ENCODE measurements at regions not wholly inside any gene's neighbourhood (a gene's known extent, or its start where the extent isn't known, plus 50 kb on each side); places are given as distances from the start of the nearest gene placed in this dataset.
A peak's percentile ranks its signal among the peaks of the same experiment; 100 is the strongest.

DNA sequence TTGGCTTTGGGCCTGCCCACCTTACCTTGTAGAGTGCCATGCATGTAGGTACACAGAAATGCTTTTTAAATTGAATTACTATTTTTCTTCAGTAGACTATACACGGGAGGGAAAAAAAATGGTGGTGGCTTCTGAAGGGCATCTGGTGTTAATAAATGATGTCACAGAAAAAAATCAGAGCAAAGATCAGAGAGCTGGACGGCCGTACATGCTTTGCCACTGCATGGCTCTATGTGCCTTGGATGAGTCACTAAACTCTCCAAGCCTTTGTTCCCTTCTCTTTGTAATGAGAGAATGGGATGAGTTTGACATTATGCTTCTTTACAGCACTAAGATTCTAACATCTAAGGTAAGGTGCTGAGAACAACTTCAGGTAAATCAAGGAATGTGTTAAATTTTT is 376.4 kb upstream of the DDHD1 start:
- FAIRE-seq (no peak), DNase-seq (ENCODE audit: low read depth in 1 of 2, low spot score in 1 of 2) (no peak), ATAC-seq (no peak)
- H3K27ac ChIP-seq: no peak overlapping the region
- CTCF ChIA-PET: interaction anchor here (2.2 to 6.0 kb wide), 2 partner anchors 10 to 646 kb away, joined by 5 to 24 read pairs; no protein-coding TSS in a partner anchor
- POLR2A ChIA-PET: no interaction called here
- WGBS (ENCODE audit: missing lambda C conversion rate): 52% methylated on average over 3 of the region's 3 CpGs
- H3K9me3 ChIP-seq: no peaks in the 10 kb centered on the region
- H3K4me1 ChIP-seq: no peaks in the 10 kb centered on the region
- no peak overlapping the region for H3K4me2 ChIP-seq
- TF ChIP-seq TP53 (CRISPR knock-in tag; IDR thresholded peaks at IDR 0.05) (no peak), CBX2 (IDR thresholded peaks at IDR 0.05; ENCODE audit: borderline replicate concordance, low read depth) (no peak), ZFP36 (IDR thresholded peaks at IDR 0.05; ENCODE audit: borderline replicate concordance, partially characterized antibody) (no peak)
- no peak overlapping the region for H3K4me3 ChIP-seq

DNA sequence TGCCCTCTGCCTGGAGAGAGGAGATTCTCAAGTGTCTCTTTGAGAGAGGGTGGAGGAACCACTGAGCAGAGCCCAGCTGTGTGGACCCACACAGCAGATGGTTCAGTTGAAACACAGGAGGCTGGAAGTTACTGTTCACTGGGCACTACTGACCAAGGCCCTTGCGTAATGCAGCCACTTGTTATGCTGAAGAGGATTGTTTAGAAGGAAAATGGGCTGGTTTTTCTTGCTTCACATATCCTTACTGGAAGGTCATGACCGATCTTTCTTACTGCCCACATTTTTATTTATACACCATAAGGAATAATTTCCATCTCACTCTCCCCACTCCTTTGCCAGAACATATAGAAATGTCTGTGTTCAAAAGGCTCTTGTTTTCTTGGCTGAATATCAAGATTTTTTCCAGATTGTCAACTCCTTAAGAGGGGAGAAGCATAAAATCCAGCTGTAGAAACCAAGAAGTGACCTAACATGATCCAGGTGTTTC is 375.1 kb upstream of the DDHD1 start:
- H3K4me1 ChIP-seq: no peaks in the 10 kb centered on the region
- H3K4me2 ChIP-seq: no peak overlapping the region
- CTCF ChIA-PET: interaction anchor here (2.2 to 6.0 kb wide), 2 partner anchors 11 to 647 kb away, joined by 5 to 24 read pairs; no protein-coding TSS in a partner anchor
- H3K9me3 ChIP-seq: no peaks in the 10 kb centered on the region
- POLR2A ChIA-PET: no interaction called here
- no peak for TF ChIP-seq ELK1 (IDR thresholded peaks at IDR 0.05; ENCODE audit: low read depth, low read length)
- TF ChIP-seq, protein P1, sequence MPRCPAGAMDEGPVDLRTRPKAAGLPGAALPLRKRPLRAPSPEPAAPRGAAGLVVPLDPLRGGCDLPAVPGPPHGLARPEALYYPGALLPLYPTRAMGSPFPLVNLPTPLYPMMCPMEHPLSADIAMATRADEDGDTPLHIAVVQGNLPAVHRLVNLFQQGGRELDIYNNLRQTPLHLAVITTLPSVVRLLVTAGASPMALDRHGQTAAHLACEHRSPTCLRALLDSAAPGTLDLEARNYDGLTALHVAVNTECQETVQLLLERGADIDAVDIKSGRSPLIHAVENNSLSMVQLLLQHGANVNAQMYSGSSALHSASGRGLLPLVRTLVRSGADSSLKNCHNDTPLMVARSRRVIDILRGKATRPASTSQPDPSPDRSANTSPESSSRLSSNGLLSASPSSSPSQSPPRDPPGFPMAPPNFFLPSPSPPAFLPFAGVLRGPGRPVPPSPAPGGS (IDR thresholded peaks at IDR 0.05): no peak
- no peak for TF ChIP-seq MAZ (IDR thresholded peaks at IDR 0.05; ENCODE audit: borderline replicate concordance, low read depth, low read length)
- TF ChIP-seq TP53 (CRISPR knock-in tag; IDR thresholded peaks at IDR 0.05): no peak
- no peak for TF ChIP-seq ZFP36 (IDR thresholded peaks at IDR 0.05; ENCODE audit: borderline replicate concordance, partially characterized antibody)
- TF ChIP-seq CHD4 (IDR thresholded peaks at IDR 0.05; ENCODE audit: borderline replicate concordance): no peak
- no peak for TF ChIP-seq EP300 (IDR thresholded peaks at IDR 0.05)
- TF ChIP-seq GATA3 (IDR thresholded peaks at IDR 0.05; ENCODE audit: borderline replicate concordance): no peak
- TF ChIP-seq FOSB (CRISPR knock-in tag; IDR thresholded peaks at IDR 0.05): no peak
- no peak for TF ChIP-seq MAX (IDR thresholded peaks at IDR 0.05)
- no peak for TF ChIP-seq HEYL (CRISPR knock-in tag; IDR thresholded peaks at IDR 0.05)
- no peak for TF ChIP-seq BHLHE40 (IDR thresholded peaks at IDR 0.05; ENCODE audit: low read depth, low read length)
- H3K4me3 ChIP-seq: no peak overlapping the region
- FAIRE-seq: peak; percentile 84
- no peak overlapping the region for H3K27ac ChIP-seq
- WGBS (ENCODE audit: missing lambda C conversion rate): 64% methylated on average over 2 of the region's 2 CpGs
- no peak for ATAC-seq
- no peak for DNase-seq (ENCODE audit: low read depth in 1 of 2, low spot score in 1 of 2)

GRCh38 chr14:53526200-53526599 is 373.1 kb upstream of the DDHD1 start:
- no peak overlapping the region for H3K27ac ChIP-seq
- CTCF ChIA-PET: interaction anchor here (1.3 to 6.0 kb wide), 3 partner anchors 12 to 822 kb away, joined by 3 to 24 read pairs (median 8); no protein-coding TSS in a partner anchor
- no peak for DNase-seq (ENCODE audit: low read depth in 1 of 2, low spot score in 1 of 2)
- POLR2A ChIA-PET: no interaction called here
- ATAC-seq: no peak
- FAIRE-seq: no peak
- 47% methylated on average over 3 of the region's 3 CpGs for WGBS (ENCODE audit: missing lambda C conversion rate)
- H3K4me1 ChIP-seq: no peaks in the 10 kb centered on the region
- TF ChIP-seq PBX3 (IDR thresholded peaks at IDR 0.05) (no peak), GATA3 (IDR thresholded peaks at IDR 0.05; ENCODE audit: borderline replicate concordance) (no peak), ESRRA (IDR thresholded peaks at IDR 0.05; ENCODE audit: borderline replicate concordance, low read length) (no peak)
- H3K9me3 ChIP-seq: no peaks in the 10 kb centered on the region
- H3K4me3 ChIP-seq: no peak overlapping the region
- no peak overlapping the region for H3K4me2 ChIP-seq

- Histone ChIP-seq H3K9me3 (no peaks in the 10 kb centered on the region), H3K27ac (no peak overlapping the region), H3K4me1 (no peaks in the 10 kb centered on the region), H3K4me2 (no peak overlapping the region), H3K4me3 (no peak overlapping the region)
- POLR2A ChIA-PET: no interaction called here
- TF ChIP-seq ZFP36 (IDR thresholded peaks at IDR 0.05; ENCODE audit: borderline replicate concordance, partially characterized antibody): no peak
- TF ChIP-seq TP53 (CRISPR knock-in tag; IDR thresholded peaks at IDR 0.05): no peak
- no peak for TF ChIP-seq RARB (CRISPR knock-in tag; IDR thresholded peaks at IDR 0.05)
- ATAC-seq: no peak
- FAIRE-seq: no peak
- 55% methylated on average over 2 of the region's 2 CpGs for WGBS (ENCODE audit: missing lambda C conversion rate)
- CTCF ChIA-PET: interaction anchor here (1.7 kb wide), 1 partner anchor 13 kb away, joined by 8 read pairs; no protein-coding TSS in a partner anchor
- DNase-seq (ENCODE audit: low read depth in 1 of 2, low spot score in 1 of 2): no peak
Observed at GRCh38 chr14:53525608-53526007, 372.5 kb upstream of the DDHD1 start.

Measured in A549 (cell line).